Keratinocyte (primary cell): ENCODE measurements at regions not wholly inside any gene's neighbourhood (a gene's known extent, or its start where the extent isn't known, plus 50 kb on each side); places are given as distances from the start of the nearest gene placed in this dataset.

ENCODE experiments used
- DNase-seq: peaks from one replicate; pipeline ENCODE4 v3.0.0-alpha.2; 2011; ENCODE audit warnings: low read depth, missing footprints, low spot score
- FAIRE-seq: peaks from 2 replicates; lab custom pipeline; 2011; peaks lifted over from hg19 to GRCh38; lab: Jason Lieb, UNC
- H2AFZ ChIP-seq: 2 replicates; pipeline ENCODE4 v1.6.0; 2012; ENCODE audit warnings: low read length, control low read depth, inconsistent platforms; ENCODE audit not compliant: control insufficient read depth
- H3K27ac ChIP-seq: 2 replicates; pipeline ENCODE4 v1.5.1; 2011; ENCODE audit warnings: low read length; ENCODE audit not compliant: control insufficient read depth, insufficient read depth
- H3K27me3 ChIP-seq: 3 replicates; pipeline ENCODE4 v1.6.0; 2011; ENCODE audit warnings: low read length; ENCODE audit not compliant: control insufficient read depth, insufficient read depth; ENCODE audit errors: extremely low read depth
- H3K36me3 ChIP-seq, 2 experiments: 2 replicates in 1 of 2; 3 replicates in 1 of 2; pipeline ENCODE4 v1.5.1; 2011; ENCODE audit warnings: low read length in 2 of 2, mild to moderate bottlenecking in 1 of 2; ENCODE audit not compliant: control insufficient read depth in 2 of 2, insufficient read depth in 2 of 2; ENCODE audit errors: extremely low read depth in 1 of 2
- H3K4me1 ChIP-seq: 3 replicates; pipeline ENCODE4 v1.5.1; 2011; ENCODE audit warnings: low read length; ENCODE audit not compliant: control insufficient read depth, insufficient read depth; ENCODE audit errors: extremely low read depth
- H3K4me2 ChIP-seq: 3 replicates; pipeline ENCODE4 v1.6.0; 2011; ENCODE audit warnings: low read depth, low read length; ENCODE audit not compliant: control insufficient read depth, insufficient read depth; ENCODE audit errors: extremely low read depth
- H3K4me3 ChIP-seq, 3 experiments: fragments of 200-600 bp in 1 of 3; sonication (generic) in 1 of 3; 2 replicates in 2 of 3; 3 replicates in 1 of 3; pipeline ENCODE4 v1.5.1; 2011 to 2016; ENCODE audit warnings: low read length in 3 of 3, mild to moderate bottlenecking in 3 of 3, control low read depth in 2 of 3, inconsistent platforms in 1 of 3, low read depth in 1 of 3, mixed read lengths in 1 of 3, mixed run types in 1 of 3, moderate library complexity in 1 of 3; ENCODE audit not compliant: control insufficient read depth in 2 of 3, insufficient read depth in 2 of 3; ENCODE audit errors: extremely low read depth in 1 of 3
- H3K79me2 ChIP-seq: 2 replicates; pipeline ENCODE4 v1.6.0; 2012; ENCODE audit warnings: low read length; ENCODE audit not compliant: control insufficient read depth, insufficient read depth
- H3K9ac ChIP-seq: 3 replicates; pipeline ENCODE4 v1.6.0; 2011; ENCODE audit warnings: low read length; ENCODE audit not compliant: control insufficient read depth, insufficient read depth; ENCODE audit errors: extremely low read depth
- H3K9me1 ChIP-seq: 3 replicates; pipeline ENCODE4 v1.6.0; 2011; ENCODE audit warnings: low read length; ENCODE audit not compliant: control insufficient read depth, insufficient read depth; ENCODE audit errors: extremely low read depth
- H3K9me3 ChIP-seq: 2 replicates; pipeline ENCODE4 v1.5.1; 2012; ENCODE audit warnings: low read depth, low read length; ENCODE audit not compliant: control insufficient read depth
- H4K20me1 ChIP-seq: 3 replicates; pipeline ENCODE4 v1.6.0; 2011; ENCODE audit warnings: low read length; ENCODE audit not compliant: control insufficient read depth, insufficient read depth; ENCODE audit errors: extremely low read depth
- CTCF ChIP-seq, 3 experiments: IDR thresholded peaks in 1 of 3; conservative IDR thresholded peaks in 1 of 3; optimal IDR thresholded peaks in 1 of 3; 2 replicates in 2 of 3; 3 replicates in 1 of 3; pipeline versions ENCODE3 to v1.5.1; 2011; ENCODE audit warnings: low read length in 3 of 3, mild to moderate bottlenecking in 3 of 3, moderate library complexity in 2 of 3, control low read depth in 1 of 3, inconsistent platforms in 1 of 3; ENCODE audit not compliant: insufficient read depth in 2 of 3; ENCODE audit errors: extremely low read depth in 1 of 3
- EZH2 ChIP-seq: IDR thresholded peaks from one replicate; pipeline ENCODE4 v1.6.1; 2012; ENCODE audit warnings: inconsistent platforms, mild to moderate bottlenecking, low read length, moderate library complexity
- dilution Hi-C: fragments of 300-500 bp; cut with MboI; formaldehyde crosslinking; loops from one replicate; pipeline ENCODE4 v1.7.0; 2020; ENCODE audit warnings: low sequenced_read_pairs; ENCODE audit not compliant: extremely low pct_ligation_motif_present

GRCh38 chr6:133707456-133707855 lies 181.5 kb upstream of the TCF21 start:
- Histone ChIP-seq H3K27ac (no peak overlapping the region), H3K9me3 (no peaks in the 10 kb centered on the region), H3K36me3 (no peaks in the 10 kb centered on the region), H4K20me1 (no peaks in the 10 kb centered on the region), H3K27me3 (no peaks in the 10 kb centered on the region), H2AFZ (no peak overlapping the region), H3K9ac (no peak overlapping the region), H3K4me2 (no peak overlapping the region), H3K4me3 (no peak overlapping the region), H3K4me1 (no peaks in the 10 kb centered on the region), H3K9me1 (no peaks in the 10 kb centered on the region), H3K79me2 (no peaks in the 10 kb centered on the region)
- FAIRE-seq = no peak
- TF ChIP-seq EZH2 = no peak
- no peak for TF ChIP-seq CTCF (optimal IDR thresholded peaks at IDR 0.05 in 1 of 3, IDR thresholded peaks at IDR 0.05 in 1 of 3, conservative IDR thresholded peaks at IDR 0.05 in 1 of 3; ENCODE audit: extremely low read depth in 1 of 3, insufficient read depth in 2 of 3, low read length in 3 of 3)
- DNase-seq = no peak
- dilution Hi-C loops = no loop called here

- no peak overlapping the region for H3K4me3 ChIP-seq
- H3K27me3 ChIP-seq = no peaks in the 10 kb centered on the region
- no peaks in the 10 kb centered on the region for H4K20me1 ChIP-seq
- TF ChIP-seq CTCF (optimal IDR thresholded peaks at IDR 0.05 in 1 of 3, IDR thresholded peaks at IDR 0.05 in 1 of 3, conservative IDR thresholded peaks at IDR 0.05 in 1 of 3; ENCODE audit: extremely low read depth in 1 of 3, insufficient read depth in 2 of 3, low read length in 3 of 3) = no peak
- no peak for TF ChIP-seq EZH2
- no peaks in the 10 kb centered on the region for H3K9me1 ChIP-seq
- no peaks in the 10 kb centered on the region for H3K4me1 ChIP-seq
- H3K79me2 ChIP-seq = no peaks in the 10 kb centered on the region
- dilution Hi-C loops = no loop called here
- no peak overlapping the region for H3K9ac ChIP-seq
- no peak overlapping the region for H2AFZ ChIP-seq
- no peak for DNase-seq
- H3K9me3 ChIP-seq = no peaks in the 10 kb centered on the region
- no peaks in the 10 kb centered on the region for H3K36me3 ChIP-seq
- H3K4me2 ChIP-seq = no peak overlapping the region
- H3K27ac ChIP-seq = no peak overlapping the region
- no peak for FAIRE-seq
Measured at GRCh38 chr6:133710826-133711225, 178.1 kb upstream of the TCF21 start.
